ENCODE measurements at regions not wholly inside any gene's neighbourhood (a gene's known extent, or its start where the extent isn't known, plus 50 kb on each side); places are given as distances from the start of the nearest gene placed in this dataset.

DNA sequence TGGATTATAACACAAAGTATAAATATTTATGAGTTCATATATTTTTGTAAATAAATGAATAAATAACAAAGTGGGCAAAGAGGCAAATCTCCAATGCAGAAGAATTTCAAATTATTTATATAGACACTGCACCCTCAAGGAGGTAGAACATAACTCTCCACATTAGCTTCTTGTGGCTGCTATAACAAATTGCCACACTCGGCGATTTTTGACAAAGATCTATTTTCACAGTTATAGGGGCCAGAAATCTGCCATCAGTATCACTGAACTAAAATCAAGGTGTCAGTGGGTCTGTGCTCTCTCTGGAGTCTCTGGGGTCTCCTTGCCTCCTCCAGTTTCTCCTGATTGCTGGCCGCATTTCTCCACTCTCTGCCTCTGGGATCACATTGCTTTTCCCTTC is 92.0 kb upstream of the FAM136A start:
- TF ChIP-seq, protein P1, sequence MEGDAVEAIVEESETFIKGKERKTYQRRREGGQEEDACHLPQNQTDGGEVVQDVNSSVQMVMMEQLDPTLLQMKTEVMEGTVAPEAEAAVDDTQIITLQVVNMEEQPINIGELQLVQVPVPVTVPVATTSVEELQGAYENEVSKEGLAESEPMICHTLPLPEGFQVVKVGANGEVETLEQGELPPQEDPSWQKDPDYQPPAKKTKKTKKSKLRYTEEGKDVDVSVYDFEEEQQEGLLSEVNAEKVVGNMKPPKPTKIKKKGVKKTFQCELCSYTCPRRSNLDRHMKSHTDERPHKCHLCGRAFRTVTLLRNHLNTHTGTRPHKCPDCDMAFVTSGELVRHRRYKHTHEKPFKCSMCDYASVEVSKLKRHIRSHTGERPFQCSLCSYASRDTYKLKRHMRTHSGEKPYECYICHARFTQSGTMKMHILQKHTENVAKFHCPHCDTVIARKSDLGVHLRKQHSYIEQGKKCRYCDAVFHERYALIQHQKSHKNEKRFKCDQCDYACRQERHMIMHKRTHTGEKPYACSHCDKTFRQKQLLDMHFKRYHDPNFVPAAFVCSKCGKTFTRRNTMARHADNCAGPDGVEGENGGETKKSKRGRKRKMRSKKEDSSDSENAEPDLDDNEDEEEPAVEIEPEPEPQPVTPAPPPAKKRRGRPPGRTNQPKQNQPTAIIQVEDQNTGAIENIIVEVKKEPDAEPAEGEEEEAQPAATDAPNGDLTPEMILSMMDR (IDR thresholded peaks at IDR 0.05; ENCODE audit: low read length): no peak
- no peak for TF ChIP-seq EZH2 (optimal IDR thresholded peaks at IDR 0.05; ENCODE audit: low read depth, low read length)

Data from MM.1S (cell line).